ENCODE measurements at regions not wholly inside any gene's neighbourhood (a gene's known extent, or its start where the extent isn't known, plus 50 kb on each side); places are given as distances from the start of the nearest gene placed in this dataset.

GRCh38 chr2:120546048-120546864 lies 189.4 kb upstream of the GLI2 start:
- H2BK5ac ChIP-seq (ENCODE audit: low read depth, low read length): no peak overlapping the region
- H4K20me1 ChIP-seq (replicated peaks in 1 of 2; ENCODE audit: control insufficient read depth in 1 of 2, insufficient read depth in 2 of 2, low read length in 2 of 2): peaks cover 0 to 2% of the 10 kb centered on the region in 2 experiments
- no peak overlapping the region for H2AFZ ChIP-seq (ENCODE audit: low read length)
- no peaks in the 10 kb centered on the region for H3K23me2 ChIP-seq (ENCODE audit: low read depth, low read length)
- peaks cover 0 to 4% (median 0%) of the 10 kb centered on the region in 4 experiments; a peak in 3 of 7 replicates for H3K27me3 ChIP-seq (replicated peaks in 1 of 4; ENCODE audit: control insufficient read depth in 3 of 4, extremely low read depth in 1 of 4, insufficient read depth in 3 of 4, low read length in 3 of 4)
- H2BK12ac ChIP-seq (ENCODE audit: low read depth, low read length): no peak overlapping the region
- WGBS, 2 experiments (ENCODE audit: extremely low coverage in 1 of 2, insufficient coverage in 1 of 2, insufficient read length in 1 of 2, insufficient replicate concordance in 2 of 2, low coverage in 1 of 2, low lambda C conversion rate in 2 of 2, missing lambda C conversion rate in 1 of 2): 79% methylated on average over 27 of the region's 27 CpGs; no CpG with 5 or more reads in 1 of the 2 experiments
- H3K4me3 ChIP-seq (ENCODE audit: extremely low read depth in 1 of 4, insufficient read depth in 2 of 4, low read depth in 3 of 4, low read length in 4 of 4): no peak overlapping the region
- TF ChIP-seq TEAD4 (IDR thresholded peaks at IDR 0.05; ENCODE audit: low read depth, low read length) (peak; percentile 45; the same call in 1 of the 2 replicates), POU5F1 (IDR thresholded peaks at IDR 0.05; ENCODE audit: low read depth, low read length) (no peak)
- no peaks in the 10 kb centered on the region for H3K36me3 ChIP-seq (ENCODE audit: control insufficient read depth in 2 of 4, insufficient read depth in 4 of 4, low read length in 3 of 4)
- H3K14ac ChIP-seq (ENCODE audit: insufficient read length): no peak overlapping the region
- no peak overlapping the region for H2AK5ac ChIP-seq (ENCODE audit: low read depth, low read length)
- peak overlapping the region; percentile 51; the same call in 1 of the 2 replicates for H4K8ac ChIP-seq (ENCODE audit: extremely low read depth, insufficient read depth, low read length)
- 0 out of 7 replicates have a peak overlapping the region, but pooled peaks of 1 of the 4 experiments have one; percentile 6 for H3K9ac ChIP-seq (replicated peaks in 1 of 4; ENCODE audit: extremely low read depth in 1 of 4, low read depth in 3 of 4, low read length in 3 of 4)
- H3K79me1 ChIP-seq (ENCODE audit: low read depth, low read length): no peaks in the 10 kb centered on the region
- H3K4me1 ChIP-seq (replicated peaks in 1 of 4; ENCODE audit: control insufficient read depth in 3 of 4, insufficient read depth in 4 of 4, low read length in 3 of 4): peaks cover 0 to 3% (median 1%) of the 10 kb centered on the region in 4 experiments; a peak in 1 of 7 replicates
- no peak for FAIRE-seq
- H3K4me2 ChIP-seq (ENCODE audit: insufficient read depth in 1 of 2, low read depth in 2 of 2, low read length in 2 of 2): no peak overlapping the region
- H3K56ac ChIP-seq (replicated peaks; ENCODE audit: insufficient read length, low read depth, low read length): no peak overlapping the region
- no peak overlapping the region for H3K4ac ChIP-seq (replicated peaks; ENCODE audit: insufficient read length, low read depth, low read length)
- no peaks in the 10 kb centered on the region for H3K9me3 ChIP-seq (ENCODE audit: insufficient read depth in 2 of 2, low read depth in 1 of 2, low read length in 1 of 2)
- no peak overlapping the region for H3K23ac ChIP-seq (ENCODE audit: insufficient read length)
- H2BK15ac ChIP-seq (ENCODE audit: low read length): no peak overlapping the region
- H4K91ac ChIP-seq (replicated peaks; ENCODE audit: insufficient read length, low read length): no peak overlapping the region
- H3K18ac ChIP-seq (ENCODE audit: extremely low read depth, low read length): no peak overlapping the region
- H3K79me2 ChIP-seq (ENCODE audit: control insufficient read depth in 1 of 2, insufficient read depth in 2 of 2, low read length in 2 of 2): no peaks in the 10 kb centered on the region
- H3K27ac ChIP-seq (ENCODE audit: low read depth, low read length): no peak overlapping the region
- no peak overlapping the region for H2BK120ac ChIP-seq (replicated peaks; ENCODE audit: low read depth, low read length)
- no peak overlapping the region for H4K5ac ChIP-seq (ENCODE audit: insufficient read length, low read depth, low read length)
- DNase-seq (ENCODE audit: low read depth in 1 of 2, low spot score in 2 of 2): no peak
- no peak overlapping the region for H2BK20ac ChIP-seq (ENCODE audit: low read length)
- CTCF ChIA-PET (ENCODE audit: partially characterized antibody): interaction anchor here (0.6 to 3.0 kb wide), 6 partner anchors 13 to 371 kb away, joined by 3 to 12 read pairs (median 4); no protein-coding TSS in a partner anchor
- POLR2A ChIA-PET (ENCODE audit: partially characterized antibody): no interaction called here
